ENCODE measurements at regions not wholly inside any gene's neighbourhood (a gene's known extent, or its start where the extent isn't known, plus 50 kb on each side); places are given as distances from the start of the nearest gene placed in this dataset.

- no peak for TF ChIP-seq CTCF (conservative IDR thresholded peaks at IDR 0.05)
- H3T11ph ChIP-seq (ENCODE audit: low read length), result no peak overlapping the region
- no peak overlapping the region for H4K5ac ChIP-seq (ENCODE audit: insufficient read length, low read depth, low read length)
- no peaks in the 10 kb centered on the region for H3K27me3 Mint-ChIP-seq (ENCODE audit: low read depth)
- H3K9me3 Mint-ChIP-seq, result no peaks in the 10 kb centered on the region
- H3K4me2 ChIP-seq (ENCODE audit: insufficient read depth, insufficient read length, low read length), result no peak overlapping the region
- no peak overlapping the region for H4K91ac ChIP-seq (ENCODE audit: insufficient read length, low read depth, low read length)
- no peaks in the 10 kb centered on the region for H3K9me3 ChIP-seq (ENCODE audit: control insufficient read depth, low read depth, low read length)
- H3K79me2 ChIP-seq (ENCODE audit: insufficient read depth, low read length), result no peaks in the 10 kb centered on the region
- no CpG with 5 or more reads among the region's 2 CpGs for WGBS (ENCODE audit: extremely low coverage, insufficient read length, low lambda C conversion rate)
- no peak overlapping the region for H3K56ac ChIP-seq (ENCODE audit: insufficient read length, low read depth, low read length)
- no peaks in the 10 kb centered on the region for H3K36me3 Mint-ChIP-seq (ENCODE audit: insufficient read depth in 1 of 3, low read depth in 3 of 3)
- H4K8ac ChIP-seq (replicated peaks; ENCODE audit: insufficient read length, low read depth, low read length), result no peak overlapping the region
- H3K27ac Mint-ChIP-seq, result no peak overlapping the region
- H3K4me1 ChIP-seq (ENCODE audit: insufficient read depth, low read length), result no peaks in the 10 kb centered on the region
- no peaks in the 10 kb centered on the region for H4K20me1 ChIP-seq (ENCODE audit: control insufficient read depth, insufficient read depth, insufficient read length)
- peaks cover 7 to 8% of the 10 kb centered on the region in 2 experiments for H3K4me1 Mint-ChIP-seq
- no peak overlapping the region for H2AK5ac ChIP-seq (ENCODE audit: insufficient read length, low read length)
- H3K9ac ChIP-seq (ENCODE audit: extremely low read depth, insufficient read length, low read length), result no peak overlapping the region
- H2BK120ac ChIP-seq (ENCODE audit: low read depth, low read length, poor library complexity, severe bottlenecking), result no peak overlapping the region
- no peaks in the 10 kb centered on the region for H3K23me2 ChIP-seq (ENCODE audit: insufficient read length, low read depth, low read length, poor library complexity, severe bottlenecking)
- H3K4ac ChIP-seq (ENCODE audit: low read depth, low read length), result no peak overlapping the region
- H3K23ac ChIP-seq (ENCODE audit: insufficient read length, low read depth, low read length), result no peak overlapping the region
- H3K4me3 Mint-ChIP-seq, result no peak overlapping the region
- DNase-seq, result no peak
- H3K27me3 ChIP-seq (ENCODE audit: insufficient read depth, low read length), result no peaks in the 10 kb centered on the region
- no peaks in the 10 kb centered on the region for H3K79me1 ChIP-seq (ENCODE audit: insufficient read depth, low read depth, low read length, poor library complexity, severe bottlenecking)
- no peak overlapping the region for H3K14ac ChIP-seq (ENCODE audit: insufficient read depth, low read length)
- no peak overlapping the region for H3K27ac ChIP-seq (ENCODE audit: insufficient read length, low read depth, low read length)
- no peak overlapping the region for H2BK12ac ChIP-seq (ENCODE audit: insufficient read length, low read depth, low read length)
- no peak overlapping the region for H2BK20ac ChIP-seq (ENCODE audit: low read depth, low read length, poor library complexity, severe bottlenecking)
- no peak overlapping the region for H2BK15ac ChIP-seq (ENCODE audit: low read depth, low read length)
- H2BK5ac ChIP-seq (ENCODE audit: insufficient read length, low read length), result no peak overlapping the region
- no peak overlapping the region for H3K18ac ChIP-seq (ENCODE audit: insufficient read length, low read depth, low read length)
- no peak overlapping the region for H2AFZ ChIP-seq (ENCODE audit: low read length)
These were observed 670.8 kb downstream of the PCDH17 start for GRCh38 chr13:58302349-58302748.
